B cell (primary cell): ENCODE measurements at regions not wholly inside any gene's neighbourhood (a gene's known extent, or its start where the extent isn't known, plus 50 kb on each side); places are given as distances from the start of the nearest gene placed in this dataset.

ENCODE experiments used
- ATAC-seq: fragments of 200-7000 bp; cut with Tn5 transposase; one replicate; pipeline ENCODE4 v1.10.0; 2021; ENCODE audit warnings: low read depth, mild to moderate bottlenecking, moderate number of reproducible peaks, moderate library complexity
- CTCF ChIA-PET: fragments of 350-600 bp; sonication (Branson Sonifier 250); formaldehyde crosslinking; loops from one replicate; lab custom pipeline; 2021; ENCODE audit warnings: antibody characterized with exemption, inconsistent platforms; lab: Charles Lee
- POLR2A ChIA-PET: fragments of 350-600 bp; sonication (Branson Sonifier 250); formaldehyde crosslinking; loops from one replicate; lab custom pipeline; 2021; ENCODE audit warnings: antibody characterized with exemption; lab: Charles Lee
- DNase-seq: peaks from one replicate; pipeline ENCODE4 v3.0.0; 2013
- H2AFZ ChIP-seq: 2 replicates; pipeline ENCODE4 v1.6.1; 2012; ENCODE audit warnings: mild to moderate bottlenecking, low read depth, low read length; ENCODE audit not compliant: insufficient read depth, poor library complexity, severe bottlenecking
- H3K27ac ChIP-seq, 2 donors: 1 replicate in 1 of 2; 2 replicates in 1 of 2; pipeline ENCODE4 v1.5.1; 2012 to 2013; ENCODE audit warnings: low read length in 2 of 2, mild to moderate bottlenecking in 2 of 2, moderate library complexity in 1 of 2
- H3K27me3 ChIP-seq, 4 experiments: fragments of 200-600 bp in 1 of 4; sonication (generic) in 1 of 4; replicated peaks in 1 of 4; 1 replicate in 2 of 4; 2 replicates in 2 of 4; pipeline versions ENCODE4 v1.6.1 to v1.7.0; 2013 to 2016; ENCODE audit warnings: low read length in 3 of 4, mild to moderate bottlenecking in 2 of 4, mixed read lengths in 1 of 4, moderate library complexity in 1 of 4; ENCODE audit not compliant: insufficient read depth in 4 of 4, control insufficient read depth in 3 of 4; ENCODE audit errors: control extremely low read depth in 1 of 4
- H3K36me3 ChIP-seq, 2 experiments: replicated peaks in 1 of 2; 1 replicate in 1 of 2; 2 replicates in 1 of 2; pipeline versions ENCODE4 v1.6.1 to v1.7.1; 2013; ENCODE audit warnings: low read length in 1 of 2; ENCODE audit not compliant: insufficient read depth in 2 of 2, control insufficient read depth in 1 of 2; ENCODE audit errors: control extremely low read depth in 1 of 2, extremely low read depth in 1 of 2
- H3K4me1 ChIP-seq, 2 donors: fragments of 200-600 bp in 1 of 2; sonication (generic) in 1 of 2; 1 replicate in 1 of 2; 2 replicates in 1 of 2; pipeline versions ENCODE4 v1.5.1 to v1.6.1; 2013 to 2017; ENCODE audit warnings: low read length in 2 of 2; ENCODE audit not compliant: control insufficient read depth in 2 of 2, insufficient read depth in 2 of 2
- H3K4me2 ChIP-seq: replicated peaks from 2 replicates; pipeline ENCODE3; 2012; ENCODE audit warnings: mild to moderate bottlenecking, low read depth, low read length; ENCODE audit not compliant: poor library complexity, severe bottlenecking
- H3K4me3 ChIP-seq, 5 experiments: fragments of 200-600 bp in 1 of 5; sonication (generic) in 1 of 5; 1 replicate in 3 of 5; 2 replicates in 2 of 5; pipeline versions ENCODE4 v1.5.1 to v1.7.0; 2011 to 2016; ENCODE audit warnings: low read length in 4 of 5, mild to moderate bottlenecking in 4 of 5, low read depth in 2 of 5, control low read depth in 1 of 5, moderate library complexity in 1 of 5; ENCODE audit not compliant: insufficient read depth in 1 of 5; ENCODE audit errors: control extremely low read depth in 1 of 5, extremely low read depth in 1 of 5
- H3K79me2 ChIP-seq: fragments of 200-600 bp; sonication (generic); one replicate; pipeline ENCODE4 v1.6.0; 2016; ENCODE audit warnings: low read length; ENCODE audit not compliant: control insufficient read depth, insufficient read depth
- H3K9ac ChIP-seq: fragments of 200-600 bp; sonication (generic); 2 replicates; pipeline ENCODE4 v1.6.1; 2017; ENCODE audit warnings: mild to moderate bottlenecking, low read length, moderate library complexity
- H3K9me3 ChIP-seq, 3 donors: one replicate each; pipeline versions ENCODE4 v1.6.1 to v1.7.1; 2013; ENCODE audit warnings: low read length in 2 of 3; ENCODE audit not compliant: control insufficient read depth in 2 of 3, insufficient read depth in 1 of 3; ENCODE audit errors: control extremely low read depth in 1 of 3
- H4K20me1 ChIP-seq: 2 replicates; pipeline ENCODE4 v1.6.0; 2012; ENCODE audit warnings: mild to moderate bottlenecking, low read length; ENCODE audit not compliant: insufficient read depth, control insufficient read depth, poor library complexity, severe bottlenecking
- H3K27ac Mint-ChIP-seq: one replicate; pipeline ENCODE4 v1.8.0; 2021; ENCODE audit warnings: mixed read lengths
- H3K27me3 Mint-ChIP-seq: one replicate; pipeline ENCODE4 v1.8.0; 2021; ENCODE audit warnings: mixed read lengths
- H3K4me1 Mint-ChIP-seq: one replicate; pipeline ENCODE4 v1.8.0; 2021; ENCODE audit warnings: mixed read lengths
- H3K4me3 Mint-ChIP-seq: one replicate; pipeline ENCODE4 v1.8.0; 2021; ENCODE audit warnings: mixed read lengths
- H3K9me3 Mint-ChIP-seq: one replicate; pipeline ENCODE4 v1.8.0; 2022; ENCODE audit warnings: mixed read lengths; ENCODE audit not compliant: insufficient read depth
- EZH2 ChIP-seq: IDR thresholded peaks from 2 replicates; pipeline ENCODE4 v1.6.1; 2012; ENCODE audit warnings: borderline replicate concordance, low read depth, mild to moderate bottlenecking, moderate library complexity, low read length; ENCODE audit not compliant: insufficient read depth, poor library complexity, severe bottlenecking
- WGBS: methylation state at CpG from one replicate; pipeline ENCODE4 v1.1.5; 2013; ENCODE audit warnings: missing lambda C conversion rate; ENCODE audit not compliant: insufficient coverage; 5-methylcytosine and 5-hydroxymethylcytosine counted together
- intact Hi-C: fragments of 100-400 bp; cut with micrococcal nuclease; formaldehyde crosslinking; loops from one replicate; pipeline ENCODE4 v1.10.0; 2022
- TF ChIP-seq, protein P1 (sequence below): fragments of 200-600 bp; IDR thresholded peaks from one replicate; pipeline ENCODE4 v1.8.0; 2022; ENCODE audit warnings: antibody characterized with exemption, mild to moderate bottlenecking

DNA sequence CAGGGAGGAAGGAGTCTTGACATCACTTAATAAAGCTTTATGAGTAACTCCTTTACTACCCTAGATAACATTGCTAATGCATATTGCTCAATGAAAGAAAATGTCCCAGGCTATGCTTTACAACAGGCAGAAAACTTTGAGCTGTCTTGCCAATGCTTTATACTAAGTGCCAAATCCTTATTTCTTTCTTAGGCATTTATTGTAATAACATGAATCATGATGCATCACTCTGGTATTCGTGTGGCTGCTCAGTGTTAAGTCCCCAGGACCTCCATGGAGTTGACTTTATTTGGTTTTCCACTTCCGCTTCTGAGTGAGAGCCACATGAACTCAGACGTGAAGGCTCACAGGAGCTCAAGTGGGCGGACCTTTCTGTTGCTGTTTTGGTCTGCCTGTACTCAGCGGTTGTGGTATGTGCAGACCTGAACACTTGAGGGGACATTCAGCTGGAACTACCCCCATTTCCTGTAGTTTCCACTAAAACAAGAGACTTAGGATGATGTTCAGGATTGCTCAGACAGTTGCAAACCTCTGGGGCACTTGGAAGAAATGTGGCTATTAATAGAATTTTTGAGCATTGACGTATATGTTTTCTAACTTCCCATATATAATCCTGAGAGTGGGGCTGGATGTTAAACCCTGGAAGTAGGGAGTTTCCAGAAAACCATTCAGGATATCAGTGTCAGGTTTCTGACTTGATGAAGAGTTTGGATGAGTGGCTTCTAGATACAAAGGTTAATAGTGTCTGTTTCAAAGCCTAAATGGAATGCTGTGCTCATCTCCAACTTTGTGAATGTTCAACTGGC, 258.6 kb downstream of the MSRB3 start:
- Histone ChIP-seq H3K27me3 (no peaks in the 10 kb centered on the region), H3K36me3 (no peaks in the 10 kb centered on the region), H3K79me2 (no peaks in the 10 kb centered on the region), H3K9ac (no peak overlapping the region), H4K20me1 (no peaks in the 10 kb centered on the region), H3K4me1 (no peaks in the 10 kb centered on the region), H3K4me2 (no peak overlapping the region), H2AFZ (no peak overlapping the region), H3K9me3 (peaks cover 0 to 11% (median 2%) of the 10 kb centered on the region in 3 donors), H3K4me3 (no peak overlapping the region), H3K27ac (no peak overlapping the region)
- Mint-ChIP-seq H3K27me3 (no peaks in the 10 kb centered on the region), H3K4me1 (no peaks in the 10 kb centered on the region), H3K4me3 (no peak overlapping the region), H3K9me3 (peaks cover 5% of the 10 kb centered on the region), H3K27ac (no peak overlapping the region)
- POLR2A ChIA-PET, result no interaction called here
- ATAC-seq (no peak), DNase-seq (no peak)
- CTCF ChIA-PET, result no interaction called here
- 72% methylated on average over 4 of the region's 6 CpGs for WGBS
- TF ChIP-seq, protein P1, sequence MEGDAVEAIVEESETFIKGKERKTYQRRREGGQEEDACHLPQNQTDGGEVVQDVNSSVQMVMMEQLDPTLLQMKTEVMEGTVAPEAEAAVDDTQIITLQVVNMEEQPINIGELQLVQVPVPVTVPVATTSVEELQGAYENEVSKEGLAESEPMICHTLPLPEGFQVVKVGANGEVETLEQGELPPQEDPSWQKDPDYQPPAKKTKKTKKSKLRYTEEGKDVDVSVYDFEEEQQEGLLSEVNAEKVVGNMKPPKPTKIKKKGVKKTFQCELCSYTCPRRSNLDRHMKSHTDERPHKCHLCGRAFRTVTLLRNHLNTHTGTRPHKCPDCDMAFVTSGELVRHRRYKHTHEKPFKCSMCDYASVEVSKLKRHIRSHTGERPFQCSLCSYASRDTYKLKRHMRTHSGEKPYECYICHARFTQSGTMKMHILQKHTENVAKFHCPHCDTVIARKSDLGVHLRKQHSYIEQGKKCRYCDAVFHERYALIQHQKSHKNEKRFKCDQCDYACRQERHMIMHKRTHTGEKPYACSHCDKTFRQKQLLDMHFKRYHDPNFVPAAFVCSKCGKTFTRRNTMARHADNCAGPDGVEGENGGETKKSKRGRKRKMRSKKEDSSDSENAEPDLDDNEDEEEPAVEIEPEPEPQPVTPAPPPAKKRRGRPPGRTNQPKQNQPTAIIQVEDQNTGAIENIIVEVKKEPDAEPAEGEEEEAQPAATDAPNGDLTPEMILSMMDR, result no peak
- no peak for TF ChIP-seq EZH2
- intact Hi-C loops, result no loop called here

DNA sequence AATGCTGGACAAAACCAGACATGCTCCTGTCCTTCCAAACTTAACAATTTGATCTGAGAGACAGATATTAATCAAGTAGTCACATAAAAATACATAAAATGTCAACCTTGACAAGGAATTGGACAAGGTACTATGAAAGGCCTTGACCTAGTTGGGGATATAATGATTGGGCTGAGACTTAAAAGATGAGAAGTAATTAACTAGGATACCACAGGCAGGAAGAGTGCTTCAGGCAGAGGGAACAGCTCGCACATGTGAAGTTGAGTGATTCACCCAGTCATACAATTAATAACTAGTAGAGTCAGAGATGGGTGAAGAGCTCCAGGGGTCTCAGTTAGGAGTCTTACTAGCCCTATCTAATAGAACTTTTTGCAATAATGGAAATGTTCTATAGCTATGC, 259.5 kb downstream of the MSRB3 start:
- Histone ChIP-seq H3K4me2 (no peak overlapping the region), H4K20me1 (no peaks in the 10 kb centered on the region), H3K9me3 (peaks cover 0 to 11% (median 2%) of the 10 kb centered on the region in 3 donors), H2AFZ (no peak overlapping the region), H3K4me1 (no peaks in the 10 kb centered on the region), H3K36me3 (no peaks in the 10 kb centered on the region), H3K79me2 (no peaks in the 10 kb centered on the region), H3K27me3 (no peaks in the 10 kb centered on the region), H3K9ac (no peak overlapping the region), H3K4me3 (no peak overlapping the region), H3K27ac (no peak overlapping the region)
- H3K9me3 Mint-ChIP-seq, result peaks cover 5% of the 10 kb centered on the region
- no peak overlapping the region for H3K4me3 Mint-ChIP-seq
- POLR2A ChIA-PET, result no interaction called here
- no peak for TF ChIP-seq EZH2
- TF ChIP-seq, protein P1, result no peak
- no peak overlapping the region for H3K27ac Mint-ChIP-seq
- no CpG with 5 or more reads among the region's 1 CpG for WGBS
- DNase-seq, result no peak
- no peak for ATAC-seq
- CTCF ChIA-PET, result no interaction called here
- intact Hi-C loops, result no loop called here
- H3K27me3 Mint-ChIP-seq, result no peaks in the 10 kb centered on the region
- H3K4me1 Mint-ChIP-seq, result no peaks in the 10 kb centered on the region
